Mesothelial cell of epicardium (in vitro differentiated cells): ENCODE measurements at regions not wholly inside any gene's neighbourhood (a gene's known extent, or its start where the extent isn't known, plus 50 kb on each side); places are given as distances from the start of the nearest gene placed in this dataset.

ENCODE experiments used
- DNase-seq, 2 experiments: peaks; one replicate each; pipeline ENCODE4 v3.0.0; 2021; ENCODE audit warnings: low spot score in 2 of 2; ENCODE audit not compliant: unreplicated experiment in 2 of 2
- H3K27ac Mint-ChIP-seq: 2 replicates; pipeline ENCODE4 v1.8.0; 2021; ENCODE audit warnings: mixed read lengths
- H3K27me3 Mint-ChIP-seq: 2 replicates; pipeline ENCODE4 v1.8.0; 2021; ENCODE audit warnings: low read depth, mixed read lengths
- H3K36me3 Mint-ChIP-seq: 2 replicates; pipeline ENCODE4 v1.8.0; 2021; ENCODE audit warnings: mixed read lengths
- H3K4me1 Mint-ChIP-seq: 2 replicates; pipeline ENCODE4 v1.8.0; 2021; ENCODE audit warnings: mixed read lengths
- H3K4me3 Mint-ChIP-seq: 2 replicates; pipeline ENCODE4 v1.8.0; 2021; ENCODE audit warnings: mild to moderate bottlenecking, moderate library complexity, mixed read lengths
- H3K9me3 Mint-ChIP-seq: 2 replicates; pipeline ENCODE4 v1.8.0; 2021; ENCODE audit warnings: mixed read lengths
- TF ChIP-seq, protein P1 (sequence below): fragments of 200-600 bp; sonication (generic); IDR thresholded peaks from one replicate; pipeline ENCODE4 v1.5.0; 2021; ENCODE audit warnings: antibody characterized with exemption; ENCODE audit not compliant: unreplicated experiment

DNA sequence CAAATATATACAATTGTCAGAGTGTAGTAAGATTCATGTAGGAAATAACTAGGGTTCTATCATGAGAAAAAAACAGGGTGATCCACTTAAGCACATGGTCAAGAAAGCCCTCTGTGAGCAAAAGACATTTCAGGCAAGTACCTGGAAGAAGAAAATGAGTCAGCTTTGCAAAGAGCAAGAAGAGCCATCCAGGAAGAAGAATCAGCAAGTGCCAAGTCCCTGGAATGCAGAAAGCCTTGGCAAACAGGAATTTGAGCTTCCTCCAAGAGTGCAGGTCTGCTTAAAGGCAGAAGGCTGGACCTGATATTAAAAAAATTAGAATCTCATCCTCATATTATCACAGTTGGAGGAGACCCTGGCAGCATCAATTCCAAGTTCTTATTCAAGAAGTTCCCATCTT is 188.5 kb upstream of the CELF4 start:
- no peak for DNase-seq
- TF ChIP-seq, protein P1, sequence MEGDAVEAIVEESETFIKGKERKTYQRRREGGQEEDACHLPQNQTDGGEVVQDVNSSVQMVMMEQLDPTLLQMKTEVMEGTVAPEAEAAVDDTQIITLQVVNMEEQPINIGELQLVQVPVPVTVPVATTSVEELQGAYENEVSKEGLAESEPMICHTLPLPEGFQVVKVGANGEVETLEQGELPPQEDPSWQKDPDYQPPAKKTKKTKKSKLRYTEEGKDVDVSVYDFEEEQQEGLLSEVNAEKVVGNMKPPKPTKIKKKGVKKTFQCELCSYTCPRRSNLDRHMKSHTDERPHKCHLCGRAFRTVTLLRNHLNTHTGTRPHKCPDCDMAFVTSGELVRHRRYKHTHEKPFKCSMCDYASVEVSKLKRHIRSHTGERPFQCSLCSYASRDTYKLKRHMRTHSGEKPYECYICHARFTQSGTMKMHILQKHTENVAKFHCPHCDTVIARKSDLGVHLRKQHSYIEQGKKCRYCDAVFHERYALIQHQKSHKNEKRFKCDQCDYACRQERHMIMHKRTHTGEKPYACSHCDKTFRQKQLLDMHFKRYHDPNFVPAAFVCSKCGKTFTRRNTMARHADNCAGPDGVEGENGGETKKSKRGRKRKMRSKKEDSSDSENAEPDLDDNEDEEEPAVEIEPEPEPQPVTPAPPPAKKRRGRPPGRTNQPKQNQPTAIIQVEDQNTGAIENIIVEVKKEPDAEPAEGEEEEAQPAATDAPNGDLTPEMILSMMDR: no peak
- Mint-ChIP-seq H3K27me3 (peaks cover 13% of the 10 kb centered on the region), H3K9me3 (no peaks in the 10 kb centered on the region), H3K4me3 (no peak overlapping the region), H3K4me1 (no peaks in the 10 kb centered on the region), H3K27ac (no peak overlapping the region), H3K36me3 (no peaks in the 10 kb centered on the region)

DNA sequence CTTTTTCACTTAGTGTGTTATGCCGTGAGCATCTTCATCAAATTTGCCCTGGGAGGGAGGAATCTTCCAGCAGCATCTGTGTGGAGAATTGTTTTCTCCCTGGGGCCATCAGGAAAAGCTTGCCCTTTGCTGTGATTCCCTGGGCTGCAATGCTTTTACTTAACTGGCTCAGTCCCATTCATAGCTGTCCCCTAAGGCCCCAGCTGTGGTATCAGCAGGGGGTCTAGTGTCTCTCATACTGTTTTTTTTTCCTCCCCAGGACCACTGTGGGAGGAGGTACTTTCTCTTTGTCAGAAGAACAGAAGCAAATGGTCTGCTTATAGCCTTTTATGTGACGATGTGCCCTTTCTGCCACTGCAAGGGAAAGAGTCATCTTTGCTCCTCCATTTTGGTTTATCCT is 176.8 kb upstream of the CELF4 start:
- Mint-ChIP-seq H3K4me3 (no peak overlapping the region), H3K27me3 (peaks cover 6% of the 10 kb centered on the region), H3K36me3 (no peaks in the 10 kb centered on the region), H3K27ac (no peak overlapping the region), H3K4me1 (no peaks in the 10 kb centered on the region), H3K9me3 (no peaks in the 10 kb centered on the region)
- TF ChIP-seq, protein P1: no peak
- DNase-seq: no peak

DNA sequence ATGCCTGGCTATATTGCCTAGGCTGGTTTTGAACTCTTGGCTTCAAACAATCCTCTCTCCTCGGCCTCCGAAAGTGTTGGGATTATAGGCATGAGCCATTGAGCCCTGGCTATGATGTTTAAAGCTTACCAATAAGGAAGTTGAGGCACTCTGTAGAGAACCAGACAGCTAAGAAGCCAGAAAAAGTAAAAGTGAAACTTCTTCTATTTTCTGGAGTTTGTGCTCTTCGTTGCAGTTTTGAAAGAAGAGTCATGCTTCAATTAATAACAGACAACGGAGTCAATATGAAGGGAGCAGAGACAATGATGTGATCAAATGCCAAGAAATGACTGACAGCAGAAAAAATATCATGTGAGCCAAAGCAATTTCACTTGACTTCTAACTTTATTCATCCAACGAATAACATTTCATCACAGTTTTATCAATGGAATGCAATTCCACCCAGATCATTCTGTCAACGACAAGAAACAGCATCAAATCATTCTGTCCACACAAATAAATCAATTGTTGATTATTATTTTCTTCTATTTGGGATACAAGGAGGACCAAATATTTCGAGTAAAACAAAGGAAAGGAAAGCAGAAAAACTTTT is 175.5 kb upstream of the CELF4 start:
- Mint-ChIP-seq H3K27me3 (peaks cover 8% of the 10 kb centered on the region), H3K36me3 (no peaks in the 10 kb centered on the region), H3K4me1 (no peaks in the 10 kb centered on the region), H3K27ac (no peak overlapping the region), H3K9me3 (no peaks in the 10 kb centered on the region), H3K4me3 (no peak overlapping the region)
- DNase-seq: no peak
- TF ChIP-seq, protein P1: no peak

DNA sequence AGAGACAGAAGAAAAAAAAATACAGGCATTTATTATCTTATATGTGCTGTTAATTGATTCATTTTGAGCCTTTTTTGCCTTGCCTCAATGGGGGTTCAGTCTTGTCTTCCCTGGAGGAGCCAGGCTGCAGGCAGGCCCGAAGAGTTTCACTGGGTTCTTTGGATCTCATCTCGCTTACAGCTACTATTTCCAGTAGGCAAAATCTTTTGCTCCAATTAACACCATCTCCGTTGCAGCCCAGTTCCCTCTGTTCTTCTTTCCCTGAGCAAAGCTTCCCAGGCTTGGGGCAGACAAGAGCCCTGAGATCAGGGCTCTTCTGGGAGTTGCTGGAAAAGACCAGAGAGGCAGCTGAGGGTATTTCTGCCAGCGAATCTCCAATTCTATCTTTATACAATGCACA is 168.8 kb upstream of the CELF4 start:
- H3K27me3 Mint-ChIP-seq: peaks cover 15% of the 10 kb centered on the region
- H3K4me3 Mint-ChIP-seq: no peak overlapping the region
- no peaks in the 10 kb centered on the region for H3K36me3 Mint-ChIP-seq
- no peaks in the 10 kb centered on the region for H3K9me3 Mint-ChIP-seq
- DNase-seq: no peak
- H3K4me1 Mint-ChIP-seq: no peaks in the 10 kb centered on the region
- TF ChIP-seq, protein P1: no peak
- H3K27ac Mint-ChIP-seq: no peak overlapping the region

DNA sequence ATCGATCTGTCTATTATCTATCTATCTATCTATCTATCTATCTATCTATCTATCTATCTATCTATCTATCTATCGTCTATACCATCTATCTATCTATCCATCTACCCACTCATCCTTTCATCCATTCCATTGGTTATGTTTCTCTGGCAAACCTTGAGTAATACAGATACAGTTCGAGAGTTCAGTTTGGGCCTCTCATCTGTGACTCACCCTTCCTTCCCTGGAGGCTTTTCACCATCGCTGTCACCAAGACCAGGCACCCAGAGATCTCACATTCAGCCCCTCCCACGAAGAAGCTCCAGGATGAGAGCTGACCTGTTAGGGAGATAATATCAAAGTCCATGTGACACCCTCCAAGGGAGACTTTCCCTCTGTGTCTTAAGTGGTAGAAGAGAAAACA is 164.1 kb upstream of the CELF4 start:
- no peaks in the 10 kb centered on the region for H3K36me3 Mint-ChIP-seq
- H3K27ac Mint-ChIP-seq: no peak overlapping the region
- no peaks in the 10 kb centered on the region for H3K4me1 Mint-ChIP-seq
- TF ChIP-seq, protein P1: no peak
- no peak overlapping the region for H3K4me3 Mint-ChIP-seq
- H3K27me3 Mint-ChIP-seq: peaks cover 13% of the 10 kb centered on the region
- no peak for DNase-seq
- H3K9me3 Mint-ChIP-seq: no peaks in the 10 kb centered on the region

DNA sequence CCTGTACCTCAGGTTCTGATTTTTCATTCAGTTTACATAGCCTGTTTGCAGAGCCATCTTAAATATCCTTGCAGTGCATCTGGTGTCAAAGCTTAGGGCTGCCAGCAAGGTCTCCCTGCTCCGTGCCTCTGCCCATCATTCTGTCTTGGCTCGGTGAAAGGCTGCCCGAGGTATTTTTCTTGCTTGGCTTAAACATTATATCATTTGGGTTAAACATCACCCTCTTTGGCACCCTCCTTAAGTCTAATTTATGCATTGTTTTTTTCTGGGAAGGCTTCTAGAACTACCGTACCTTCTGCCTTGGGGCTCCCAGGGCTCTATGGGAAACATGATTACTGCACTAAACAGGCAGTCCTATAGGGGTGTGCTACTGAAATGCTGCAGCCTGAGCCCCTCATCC is 158.6 kb upstream of the CELF4 start:
- Mint-ChIP-seq H3K27me3 (peaks cover 23% of the 10 kb centered on the region), H3K4me1 (no peaks in the 10 kb centered on the region), H3K36me3 (no peaks in the 10 kb centered on the region), H3K27ac (no peak overlapping the region), H3K9me3 (no peaks in the 10 kb centered on the region), H3K4me3 (no peak overlapping the region)
- TF ChIP-seq, protein P1: no peak
- no peak for DNase-seq
